Uterus (tissue), 2 donors: ENCODE measurements at regions not wholly inside any gene's neighbourhood (a gene's known extent, or its start where the extent isn't known, plus 50 kb on each side); places are given as distances from the start of the nearest gene placed in this dataset.

ENCODE experiments used
- POLR2A ChIP-seq, 2 donors: fragments of 450-650 bp; IDR thresholded peaks; one replicate each; pipeline ENCODE4 v1.6.1; 2016; ENCODE audit warnings: antibody characterized with exemption in 2 of 2, mild to moderate bottlenecking in 1 of 2, moderate library complexity in 1 of 2
- TF ChIP-seq, protein P1 (sequence below), 4 experiments: fragments of 200-600 bp in 2 of 4; fragments of 450-650 bp in 2 of 4; sonication (generic) in 2 of 4; IDR thresholded peaks; one replicate each; pipeline ENCODE4 v1.5.1; 2016 to 2019; ENCODE audit warnings: antibody characterized with exemption in 4 of 4, mild to moderate bottlenecking in 2 of 4, moderate library complexity in 1 of 4

- no peak for TF ChIP-seq POLR2A (IDR thresholded peaks at IDR 0.05)
- TF ChIP-seq, protein P1, sequence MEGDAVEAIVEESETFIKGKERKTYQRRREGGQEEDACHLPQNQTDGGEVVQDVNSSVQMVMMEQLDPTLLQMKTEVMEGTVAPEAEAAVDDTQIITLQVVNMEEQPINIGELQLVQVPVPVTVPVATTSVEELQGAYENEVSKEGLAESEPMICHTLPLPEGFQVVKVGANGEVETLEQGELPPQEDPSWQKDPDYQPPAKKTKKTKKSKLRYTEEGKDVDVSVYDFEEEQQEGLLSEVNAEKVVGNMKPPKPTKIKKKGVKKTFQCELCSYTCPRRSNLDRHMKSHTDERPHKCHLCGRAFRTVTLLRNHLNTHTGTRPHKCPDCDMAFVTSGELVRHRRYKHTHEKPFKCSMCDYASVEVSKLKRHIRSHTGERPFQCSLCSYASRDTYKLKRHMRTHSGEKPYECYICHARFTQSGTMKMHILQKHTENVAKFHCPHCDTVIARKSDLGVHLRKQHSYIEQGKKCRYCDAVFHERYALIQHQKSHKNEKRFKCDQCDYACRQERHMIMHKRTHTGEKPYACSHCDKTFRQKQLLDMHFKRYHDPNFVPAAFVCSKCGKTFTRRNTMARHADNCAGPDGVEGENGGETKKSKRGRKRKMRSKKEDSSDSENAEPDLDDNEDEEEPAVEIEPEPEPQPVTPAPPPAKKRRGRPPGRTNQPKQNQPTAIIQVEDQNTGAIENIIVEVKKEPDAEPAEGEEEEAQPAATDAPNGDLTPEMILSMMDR (IDR thresholded peaks at IDR 0.05) = no peak
Measured at GRCh38 chr14:22487401-22487800, 101.6 kb downstream of the DAD1 start.
